Activated CD4-positive, alpha-beta memory T cell treated with anti-CD3 and anti-CD28 coated beads, Interleukin-2, amount 10 ng/mL, durations not matched to agents 7 days and 5 days (primary cell): ENCODE measurements at regions not wholly inside any gene's neighbourhood (a gene's known extent, or its start where the extent isn't known, plus 50 kb on each side); places are given as distances from the start of the nearest gene placed in this dataset.

ENCODE experiments used
- CTCF ChIA-PET: fragments of 350-600 bp; sonication (Branson Sonifier 250); formaldehyde crosslinking; loops from one replicate; lab custom pipeline; 2021; ENCODE audit warnings: antibody characterized with exemption, inconsistent platforms; lab: Charles Lee
- POLR2A ChIA-PET: fragments of 350-600 bp; sonication (Branson Sonifier 250); formaldehyde crosslinking; loops from one replicate; lab custom pipeline; 2021; ENCODE audit warnings: antibody characterized with exemption; lab: Charles Lee
- DNase-seq: peaks from one replicate; pipeline ENCODE4 v3.0.0-alpha.2; 2020
- H3K27ac Mint-ChIP-seq: one replicate; pipeline ENCODE4 v1.8.0; 2021; ENCODE audit warnings: mild to moderate bottlenecking, mixed read lengths
- H3K27me3 Mint-ChIP-seq: one replicate; pipeline ENCODE4 v1.8.0; 2021; ENCODE audit warnings: mixed read lengths
- H3K36me3 Mint-ChIP-seq: one replicate; pipeline ENCODE4 v1.8.0; 2021; ENCODE audit warnings: low read depth, mixed read lengths
- H3K4me1 Mint-ChIP-seq: one replicate; pipeline ENCODE4 v1.8.0; 2021; ENCODE audit warnings: mixed read lengths
- H3K4me3 Mint-ChIP-seq: one replicate; pipeline ENCODE4 v1.8.0; 2021; ENCODE audit warnings: mild to moderate bottlenecking, mixed read lengths
- H3K9me3 Mint-ChIP-seq: one replicate; pipeline ENCODE4 v1.8.0; 2021; ENCODE audit warnings: mixed read lengths

DNA sequence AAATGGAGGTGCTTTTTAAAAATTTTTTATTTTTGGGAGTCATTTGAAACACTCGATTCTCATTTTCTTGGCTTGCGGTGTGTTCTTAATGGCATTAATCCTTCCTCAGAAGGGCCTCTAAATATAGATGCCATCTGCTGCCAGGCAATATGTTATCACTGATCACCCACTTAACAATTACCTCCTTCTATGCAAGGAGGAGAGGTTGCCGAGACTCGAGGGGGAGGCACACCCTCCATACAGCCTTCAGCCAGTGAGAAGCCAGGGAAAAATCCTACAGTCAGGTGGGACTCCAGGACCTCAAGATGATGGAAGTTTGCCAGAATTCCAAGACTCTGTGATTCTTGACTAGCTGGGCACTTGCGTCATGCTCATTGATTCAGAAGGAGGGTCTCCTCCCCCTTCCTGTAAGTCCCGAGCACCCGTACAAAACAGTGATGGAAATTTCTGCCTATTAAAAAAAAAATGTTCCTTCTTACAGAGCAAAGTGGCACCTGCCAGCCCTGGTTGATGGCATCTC lies 574.5 kb downstream of the TYW1 start:
- H3K27me3 Mint-ChIP-seq = no peaks in the 10 kb centered on the region
- no peak overlapping the region for H3K27ac Mint-ChIP-seq
- H3K9me3 Mint-ChIP-seq = peaks cover 14% of the 10 kb centered on the region
- DNase-seq = no peak
- no peak overlapping the region for H3K4me3 Mint-ChIP-seq
- ChIA-PET CTCF (no interaction called here), POLR2A (no interaction called here)
- no peaks in the 10 kb centered on the region for H3K4me1 Mint-ChIP-seq
- H3K36me3 Mint-ChIP-seq = no peaks in the 10 kb centered on the region

DNA sequence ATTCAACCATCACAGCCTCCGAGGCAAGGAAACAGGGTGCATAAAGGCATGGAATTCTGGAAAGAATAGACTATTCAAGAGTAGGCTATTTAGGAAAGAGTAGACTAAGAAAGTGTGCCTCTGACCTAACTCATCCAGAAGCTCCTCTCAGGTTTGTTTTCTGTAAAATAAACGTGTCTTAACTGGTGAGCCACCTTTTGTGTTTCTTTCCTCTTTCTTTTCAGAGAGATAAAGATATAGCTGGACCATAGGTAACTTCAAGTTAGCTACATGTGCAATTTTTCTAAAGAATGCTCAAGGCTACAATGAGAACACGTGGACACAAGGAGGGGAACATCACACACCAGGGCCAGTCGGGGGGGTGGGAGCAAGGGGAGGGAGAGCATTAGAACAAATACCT lies 577.0 kb downstream of the TYW1 start:
- Mint-ChIP-seq H3K4me1 (no peaks in the 10 kb centered on the region), H3K36me3 (no peaks in the 10 kb centered on the region), H3K9me3 (peaks cover 14% of the 10 kb centered on the region), H3K27ac (no peak overlapping the region), H3K27me3 (no peaks in the 10 kb centered on the region), H3K4me3 (no peak overlapping the region)
- CTCF ChIA-PET = no interaction called here
- DNase-seq = no peak
- POLR2A ChIA-PET = no interaction called here

DNA sequence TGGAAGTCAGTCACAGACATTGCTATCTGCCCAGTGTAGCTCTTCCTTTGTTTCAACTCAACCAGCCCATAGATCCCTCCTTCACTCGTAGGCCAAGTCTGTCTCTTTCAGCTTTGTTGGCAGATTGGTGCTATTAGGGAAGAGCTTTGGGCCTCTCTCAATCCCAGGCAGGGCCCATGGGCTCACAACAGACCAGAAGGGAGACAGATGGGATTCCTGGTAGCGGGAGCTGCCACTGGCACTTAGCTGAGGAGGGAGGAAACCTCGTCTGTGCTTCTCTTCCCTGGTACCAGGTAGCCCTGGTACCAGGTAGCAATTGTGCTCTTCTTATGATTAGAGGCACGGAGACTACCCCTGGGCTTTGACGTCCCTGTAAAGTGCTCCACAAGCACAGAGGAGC lies 592.0 kb downstream of the TYW1 start:
- ChIA-PET POLR2A (no interaction called here), CTCF (no interaction called here)
- no peak for DNase-seq
- H3K36me3 Mint-ChIP-seq = no peaks in the 10 kb centered on the region
- no peaks in the 10 kb centered on the region for H3K27me3 Mint-ChIP-seq
- no peak overlapping the region for H3K4me3 Mint-ChIP-seq
- no peaks in the 10 kb centered on the region for H3K4me1 Mint-ChIP-seq
- H3K9me3 Mint-ChIP-seq = peaks cover 29% of the 10 kb centered on the region
- no peak overlapping the region for H3K27ac Mint-ChIP-seq

DNA sequence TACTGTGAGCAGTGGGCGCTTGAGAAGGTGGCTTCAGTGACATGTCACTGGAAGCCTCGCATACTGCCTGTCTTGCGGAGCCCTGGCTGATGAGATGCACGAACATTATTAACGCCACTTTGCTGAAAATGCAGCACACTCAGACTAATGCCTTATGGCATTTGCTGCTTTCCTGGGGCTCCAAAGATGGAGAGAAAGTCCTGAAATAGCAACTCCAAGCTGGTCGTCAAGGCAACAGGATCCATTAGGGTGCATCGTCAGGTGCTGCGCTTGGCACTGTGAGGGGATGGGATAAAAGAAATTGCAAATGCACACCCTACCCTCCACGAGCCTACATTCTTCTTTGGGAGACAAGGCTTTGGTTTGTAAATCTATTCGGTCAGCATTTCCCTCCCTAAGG lies 592.5 kb downstream of the TYW1 start:
- Mint-ChIP-seq H3K4me3 (no peak overlapping the region), H3K27ac (no peak overlapping the region), H3K4me1 (no peaks in the 10 kb centered on the region), H3K27me3 (no peaks in the 10 kb centered on the region), H3K9me3 (peaks cover 26% of the 10 kb centered on the region), H3K36me3 (no peaks in the 10 kb centered on the region)
- CTCF ChIA-PET = no interaction called here
- no peak for DNase-seq
- POLR2A ChIA-PET = no interaction called here

DNA sequence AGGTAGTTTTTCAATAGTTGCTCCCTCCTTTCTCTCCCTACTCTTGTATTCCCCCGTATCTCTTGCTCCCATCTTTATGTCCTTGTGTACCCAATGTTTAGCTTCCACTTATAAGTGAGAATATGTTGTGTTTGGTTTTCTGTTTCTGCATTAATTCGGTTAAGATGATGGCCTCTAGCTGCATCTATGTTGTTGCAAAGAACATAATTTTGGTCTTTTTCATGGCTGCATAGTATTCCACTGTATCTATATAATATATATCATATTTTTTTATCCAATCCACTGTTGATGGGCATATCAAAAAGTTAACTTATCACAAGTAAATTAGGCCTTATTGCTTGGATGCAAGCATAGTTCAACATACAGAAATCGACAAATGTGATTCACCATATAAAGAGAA lies 594.0 kb downstream of the TYW1 start:
- H3K4me1 Mint-ChIP-seq = no peaks in the 10 kb centered on the region
- H3K36me3 Mint-ChIP-seq = no peaks in the 10 kb centered on the region
- no peak overlapping the region for H3K27ac Mint-ChIP-seq
- ChIA-PET POLR2A (no interaction called here), CTCF (no interaction called here)
- peaks cover 21% of the 10 kb centered on the region for H3K9me3 Mint-ChIP-seq
- DNase-seq = no peak
- no peak overlapping the region for H3K4me3 Mint-ChIP-seq
- H3K27me3 Mint-ChIP-seq = no peaks in the 10 kb centered on the region

DNA sequence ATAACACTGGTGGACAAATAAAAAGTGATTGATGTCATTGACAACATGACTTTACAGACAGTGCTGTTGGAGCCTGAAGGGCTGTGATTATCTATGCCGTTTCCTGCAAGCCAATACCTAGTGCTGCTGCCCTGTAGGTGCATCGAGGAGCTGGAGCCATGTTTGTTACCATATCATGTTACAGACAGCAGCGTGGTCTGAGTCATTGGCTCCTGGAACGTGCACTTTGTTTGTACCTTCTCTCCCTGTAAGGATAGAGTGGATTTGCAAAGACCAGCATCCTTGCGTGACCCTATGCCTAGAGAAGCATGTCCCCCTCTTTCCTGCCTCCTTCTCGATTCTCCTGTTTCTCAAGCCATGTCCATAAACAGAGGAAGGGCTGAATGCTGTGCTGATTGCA lies 597.2 kb downstream of the TYW1 start:
- ChIA-PET POLR2A (no interaction called here), CTCF (interaction anchor here (0.6 kb wide), 1 partner anchor 21 kb away, joined by 3 read pairs; no protein-coding TSS in a partner anchor)
- no peak overlapping the region for H3K4me3 Mint-ChIP-seq
- H3K36me3 Mint-ChIP-seq = no peaks in the 10 kb centered on the region
- no peaks in the 10 kb centered on the region for H3K4me1 Mint-ChIP-seq
- H3K27me3 Mint-ChIP-seq = no peaks in the 10 kb centered on the region
- H3K9me3 Mint-ChIP-seq = peaks cover 18% of the 10 kb centered on the region
- no peak for DNase-seq
- H3K27ac Mint-ChIP-seq = no peak overlapping the region

DNA sequence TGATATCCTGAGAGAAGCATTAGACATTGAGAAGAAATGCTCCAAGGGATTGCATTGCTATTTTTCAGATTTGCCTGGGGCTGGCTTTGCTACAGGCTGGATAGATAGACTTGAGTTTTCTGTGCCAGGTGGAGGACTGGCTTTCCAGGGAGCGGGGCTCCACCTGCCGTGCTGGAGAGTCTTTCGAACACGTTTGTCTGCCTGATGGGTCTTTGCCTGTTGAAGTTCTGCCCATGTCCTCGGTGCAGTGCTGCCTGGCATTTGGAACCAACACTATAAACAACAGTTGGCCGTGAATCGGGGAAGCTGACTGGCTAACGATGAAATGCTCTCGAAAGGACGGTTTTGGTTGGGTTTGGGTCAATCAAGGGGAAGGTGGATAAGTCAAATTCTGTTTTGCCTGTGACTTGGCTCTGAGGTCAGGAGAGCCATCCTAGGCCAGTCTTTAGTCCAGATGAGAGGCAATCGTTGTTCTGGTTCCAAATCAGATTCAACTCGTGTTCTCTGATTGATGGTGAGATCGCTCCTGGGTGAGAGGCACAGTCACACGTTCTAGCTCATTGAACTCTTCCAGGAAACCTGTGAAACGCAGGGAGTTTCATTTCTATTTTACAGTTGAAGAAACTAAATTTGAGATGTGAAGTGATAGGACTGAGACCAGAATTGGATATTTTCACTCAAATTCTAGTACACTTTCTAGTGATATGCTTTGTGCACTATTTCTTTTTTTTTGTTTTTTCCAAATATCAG lies 599.0 kb downstream of the TYW1 start:
- CTCF ChIA-PET = no interaction called here
- Mint-ChIP-seq H3K9me3 (peaks cover 12% of the 10 kb centered on the region), H3K36me3 (no peaks in the 10 kb centered on the region), H3K27ac (no peak overlapping the region), H3K27me3 (no peaks in the 10 kb centered on the region), H3K4me1 (no peaks in the 10 kb centered on the region), H3K4me3 (no peak overlapping the region)
- no peak for DNase-seq
- POLR2A ChIA-PET = no interaction called here

DNA sequence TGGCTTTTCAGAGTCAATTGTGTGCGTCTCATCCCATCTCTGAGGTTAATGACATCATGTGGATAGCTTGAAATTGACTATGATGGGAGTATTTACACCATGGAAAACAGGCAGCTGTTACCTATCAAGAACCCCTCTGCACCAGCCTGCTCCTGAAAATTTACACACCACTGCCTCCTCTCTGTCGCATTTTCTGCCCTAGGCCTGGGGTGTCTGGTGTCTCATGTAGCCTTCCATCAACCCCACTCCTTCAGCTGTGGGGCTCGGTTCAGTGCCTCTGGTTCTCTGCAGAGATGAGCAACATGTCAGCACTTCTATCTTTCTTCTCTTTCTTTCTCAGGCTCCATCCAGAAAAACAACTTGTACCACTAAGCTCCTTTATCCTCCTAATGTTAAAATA lies 600.5 kb downstream of the TYW1 start:
- ChIA-PET CTCF (interaction anchor here (0.6 kb wide), 1 partner anchor 858 kb away, joined by 4 read pairs; no protein-coding TSS in a partner anchor), POLR2A (no interaction called here)
- Mint-ChIP-seq H3K36me3 (no peaks in the 10 kb centered on the region), H3K4me1 (no peaks in the 10 kb centered on the region), H3K27ac (no peak overlapping the region), H3K27me3 (no peaks in the 10 kb centered on the region), H3K4me3 (no peak overlapping the region), H3K9me3 (peaks cover 8% of the 10 kb centered on the region)
- no peak for DNase-seq

DNA sequence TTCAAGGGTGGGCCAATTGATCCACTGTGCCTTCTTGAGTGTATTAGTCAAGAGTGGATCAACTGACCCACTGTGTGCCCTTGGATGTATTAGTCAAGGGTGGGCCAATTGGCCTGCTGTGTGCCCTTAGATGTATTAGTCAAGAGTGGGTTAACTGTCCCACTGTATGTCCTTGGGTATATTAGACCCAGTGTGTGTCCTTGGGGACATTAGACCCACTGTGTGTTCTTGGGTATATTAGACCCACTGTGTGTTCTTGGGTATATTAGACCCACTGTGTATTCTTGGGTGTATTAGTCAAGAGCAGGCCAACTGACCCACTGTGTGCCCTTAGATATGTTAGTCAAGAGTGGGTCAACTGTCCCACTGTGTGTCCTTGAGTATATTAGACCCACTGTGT lies 601.8 kb downstream of the TYW1 start:
- Mint-ChIP-seq H3K27ac (no peak overlapping the region), H3K4me1 (no peaks in the 10 kb centered on the region), H3K4me3 (no peak overlapping the region), H3K36me3 (no peaks in the 10 kb centered on the region), H3K9me3 (peaks cover 8% of the 10 kb centered on the region), H3K27me3 (no peaks in the 10 kb centered on the region)
- ChIA-PET POLR2A (no interaction called here), CTCF (no interaction called here)
- no peak for DNase-seq

DNA sequence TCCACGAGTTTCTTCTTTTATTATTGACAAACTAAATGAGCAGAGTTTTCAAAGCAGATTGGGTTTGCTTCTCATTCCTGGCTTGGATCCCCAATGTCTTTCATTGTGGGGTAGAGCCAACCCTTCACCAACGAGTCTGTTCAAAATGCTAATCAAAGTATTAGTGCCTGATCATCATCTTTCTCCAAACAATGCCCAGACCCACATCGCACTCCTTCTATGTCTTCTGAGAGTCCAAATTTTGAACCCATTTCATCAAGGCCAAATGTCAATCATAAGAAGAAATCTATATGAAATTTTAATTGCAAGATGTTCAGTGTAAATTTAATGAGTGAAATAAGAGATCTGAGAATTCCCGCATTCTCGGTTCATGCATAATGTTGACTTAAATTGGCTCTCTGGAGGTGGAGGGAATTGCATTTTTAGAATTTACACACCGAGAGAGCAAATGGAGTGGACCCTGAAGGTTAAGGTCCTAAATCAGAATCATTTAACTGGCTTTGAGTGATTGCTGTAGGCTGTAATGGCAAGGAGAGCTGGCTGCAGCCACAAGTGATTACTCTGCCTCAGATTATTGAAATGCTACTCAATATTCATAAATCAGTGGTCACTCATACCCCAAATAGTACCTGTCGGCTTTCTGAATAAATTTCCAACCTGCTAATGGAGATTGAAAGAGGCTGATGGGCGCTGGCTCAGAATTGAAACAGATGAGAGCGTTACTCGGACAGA lies 602.9 kb downstream of the TYW1 start:
- no peaks in the 10 kb centered on the region for H3K27me3 Mint-ChIP-seq
- POLR2A ChIA-PET = no interaction called here
- no peaks in the 10 kb centered on the region for H3K36me3 Mint-ChIP-seq
- H3K4me3 Mint-ChIP-seq = no peak overlapping the region
- H3K4me1 Mint-ChIP-seq = no peaks in the 10 kb centered on the region
- no peak for DNase-seq
- CTCF ChIA-PET = no interaction called here
- H3K27ac Mint-ChIP-seq = no peak overlapping the region
- peaks cover 10% of the 10 kb centered on the region for H3K9me3 Mint-ChIP-seq

DNA sequence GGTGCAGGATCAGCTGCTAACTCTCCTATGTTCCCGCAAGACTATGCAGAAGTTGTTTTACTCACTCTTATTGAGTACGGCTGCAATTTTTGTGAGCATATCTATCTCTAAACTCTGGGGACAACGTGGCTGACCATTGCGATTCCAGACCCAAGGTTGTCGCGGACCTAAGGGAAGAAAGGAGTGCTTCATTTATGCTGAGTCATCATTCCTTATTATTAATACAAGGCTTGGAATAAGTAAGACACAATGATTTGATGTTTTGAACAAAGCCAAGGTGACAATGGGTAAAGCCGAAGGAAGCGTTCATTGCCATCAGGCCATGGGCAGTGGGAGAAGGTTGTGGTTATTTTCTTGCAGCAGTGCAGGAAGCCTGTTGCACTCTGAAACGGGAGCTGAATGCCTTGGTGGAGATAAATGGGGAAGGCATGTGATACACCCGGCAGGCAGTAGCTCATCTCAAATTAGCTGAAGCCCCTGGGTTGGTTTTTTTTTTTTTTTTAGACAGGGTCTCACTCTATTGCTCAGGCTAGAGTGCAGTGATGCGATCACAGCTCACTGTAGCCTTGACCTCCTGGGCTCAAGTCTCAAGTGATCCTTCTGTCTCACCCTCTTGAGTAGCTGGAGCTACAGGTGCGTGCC lies 605.7 kb downstream of the TYW1 start:
- Mint-ChIP-seq H3K36me3 (no peaks in the 10 kb centered on the region), H3K4me1 (no peaks in the 10 kb centered on the region), H3K9me3 (peaks cover 18% of the 10 kb centered on the region), H3K27ac (no peak overlapping the region), H3K27me3 (no peaks in the 10 kb centered on the region), H3K4me3 (no peak overlapping the region)
- no peak for DNase-seq
- ChIA-PET CTCF (no interaction called here), POLR2A (no interaction called here)

DNA sequence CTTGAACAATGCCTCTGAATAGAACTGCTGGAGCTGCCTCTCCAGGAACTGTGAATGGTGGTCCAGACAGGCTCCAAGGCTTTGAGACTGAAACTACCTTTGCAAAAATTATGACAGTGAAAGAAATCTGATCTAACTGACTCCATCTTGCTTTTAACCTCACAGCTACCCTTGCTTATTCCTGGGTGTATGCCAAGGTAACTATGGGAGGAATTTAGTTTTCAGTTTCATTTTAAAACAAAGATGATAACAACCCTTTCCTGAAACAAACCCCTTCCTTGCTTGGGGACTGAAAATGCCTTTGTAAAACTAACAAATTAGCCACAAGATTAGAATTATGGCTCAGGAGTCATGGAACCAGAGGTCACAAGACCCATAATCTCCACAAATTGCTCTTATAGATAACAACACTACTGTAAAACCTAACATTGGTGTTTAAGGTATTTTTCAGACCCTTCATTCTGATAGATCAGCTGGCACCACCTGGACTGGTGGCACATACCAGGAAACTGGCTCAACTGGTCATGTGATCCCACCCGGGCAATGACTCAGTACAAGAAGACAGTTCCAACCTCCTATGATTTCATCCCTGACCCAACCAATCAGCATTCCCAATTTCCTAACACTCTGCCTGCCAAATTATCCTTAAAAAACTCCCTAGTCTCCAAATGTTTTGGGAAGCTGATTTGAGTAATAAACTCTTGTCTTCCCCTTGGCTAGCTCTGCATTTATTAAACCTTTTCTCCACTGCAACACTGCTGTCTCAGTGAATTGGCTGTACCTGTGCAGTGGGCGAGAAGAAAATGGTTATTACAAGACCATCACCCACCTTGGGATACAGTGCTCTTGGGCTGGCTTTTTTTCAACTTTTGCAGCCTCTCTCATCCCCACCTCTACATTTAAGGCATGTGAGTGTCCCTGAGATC lies 608.1 kb downstream of the TYW1 start:
- DNase-seq = no peak
- Mint-ChIP-seq H3K4me3 (no peak overlapping the region), H3K27ac (no peak overlapping the region), H3K27me3 (no peaks in the 10 kb centered on the region), H3K4me1 (no peaks in the 10 kb centered on the region), H3K36me3 (no peaks in the 10 kb centered on the region), H3K9me3 (peaks cover 14% of the 10 kb centered on the region)
- CTCF ChIA-PET = no interaction called here
- POLR2A ChIA-PET = no interaction called here
